ENCODE measurements at regions not wholly inside any gene's neighbourhood (a gene's known extent, or its start where the extent isn't known, plus 50 kb on each side); places are given as distances from the start of the nearest gene placed in this dataset.
A peak's percentile ranks its signal among the peaks of the same experiment; 100 is the strongest.
"Not testable (repeated sequence)": the region's sequence is repeated elsewhere in the genome, so short reads cannot be mapped to it uniquely, and the experiment has no call there.

DNA sequence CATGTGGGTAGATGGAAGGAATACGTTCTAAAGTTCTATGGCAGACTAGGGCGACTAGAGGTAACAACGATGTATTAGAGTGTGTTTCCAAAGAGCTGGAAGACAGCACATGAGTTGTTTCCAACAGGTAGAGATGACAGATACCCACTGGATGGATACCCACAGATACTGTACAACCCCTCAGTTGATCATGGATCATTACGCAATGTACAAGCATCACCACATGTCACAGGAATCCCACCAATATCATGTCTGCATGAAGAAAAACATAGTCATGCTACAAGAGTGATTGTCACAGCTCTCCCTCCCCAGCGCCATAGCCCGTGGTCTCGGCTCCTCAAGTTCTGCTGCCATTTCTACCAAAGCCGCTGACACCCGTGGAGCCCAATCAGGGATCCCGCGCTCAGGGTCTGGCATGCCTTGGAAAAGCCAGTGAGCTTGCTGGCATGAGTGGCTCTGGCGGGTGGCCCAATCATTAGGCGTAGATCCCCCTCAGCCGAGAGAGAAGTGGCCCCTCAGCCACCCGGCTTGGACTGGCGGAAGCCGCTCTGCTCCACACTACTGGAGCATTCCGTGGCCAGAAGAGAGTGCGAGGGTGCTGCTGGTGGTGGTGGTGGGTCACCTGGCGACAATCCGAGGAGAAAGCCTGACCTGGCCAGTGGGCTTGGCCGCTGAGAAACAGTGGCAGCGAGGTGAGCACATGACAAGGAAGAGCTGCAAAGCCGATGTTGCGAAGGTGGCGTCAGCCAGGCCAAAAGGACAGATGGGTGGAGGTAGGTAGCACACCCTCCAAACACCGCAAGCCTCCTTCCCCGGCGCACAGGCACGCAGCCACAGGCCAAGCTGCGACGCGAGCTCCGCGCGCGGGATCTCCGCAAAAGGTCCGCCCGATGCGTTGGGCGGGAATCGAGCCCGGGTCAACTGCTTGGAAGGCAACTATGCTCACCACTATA lies 65.7 kb upstream of the FCGR2A start:
- intact Hi-C loops (cut with micrococcal nuclease; ENCODE audit: unreplicated experiment): loop anchor here (10.0 kb wide), 1 partner anchor 45 kb away; no protein-coding TSS in a partner anchor
- Histone ChIP-seq H3K4me2 (ENCODE audit: low read length) (peak overlapping the region; percentile 95), H4K20me1 (ENCODE audit: insufficient read depth, low read length) (no peaks in the 10 kb centered on the region), H3K36me3 (ENCODE audit: insufficient read depth, low read length) (no peaks in the 10 kb centered on the region), H3K79me2 (ENCODE audit: insufficient read depth, low read depth, low read length) (no peaks in the 10 kb centered on the region), H3K9me3 (ENCODE audit: low read length) (no peaks in the 10 kb centered on the region), H3K4me1 (ENCODE audit: insufficient read depth, low read length, poor library complexity, severe bottlenecking) (peaks cover 6% of the 10 kb centered on the region), H3K27ac (ENCODE audit: low read depth, low read length, poor library complexity, severe bottlenecking) (no peak overlapping the region), H3K9me2 (ENCODE audit: insufficient read depth, low read length) (no peaks in the 10 kb centered on the region), H3K4me3 (ENCODE audit: low read depth, low read length, poor library complexity, severe bottlenecking) (peak overlapping the region; percentile 72), H2AFZ (ENCODE audit: low read length) (peak overlapping the region; percentile 80)
- ChIA-PET CTCF (ENCODE audit: unreplicated experiment) (interaction anchor here (0.8 kb wide), 1 partner anchor 20 kb away, joined by 3 read pairs; no protein-coding TSS in a partner anchor), POLR2A (interaction anchor here (0.6 to 0.9 kb wide), 2 partner anchors 8 to 18 kb away, joined by 3 read pairs; no protein-coding TSS in a partner anchor)
- no TSS peak for BruUV-seq (replicated peaks)
- peak; percentile 26 for DNase-seq (ENCODE audit: low spot score)
- TF ChIP-seq CTCF (conservative IDR thresholded peaks at IDR 0.05; ENCODE audit: low read length) (no peak), EZH2phosphoT487 (IDR thresholded peaks at IDR 0.05; ENCODE audit: borderline replicate concordance, low read depth, low read length) (no peak)

DNA sequence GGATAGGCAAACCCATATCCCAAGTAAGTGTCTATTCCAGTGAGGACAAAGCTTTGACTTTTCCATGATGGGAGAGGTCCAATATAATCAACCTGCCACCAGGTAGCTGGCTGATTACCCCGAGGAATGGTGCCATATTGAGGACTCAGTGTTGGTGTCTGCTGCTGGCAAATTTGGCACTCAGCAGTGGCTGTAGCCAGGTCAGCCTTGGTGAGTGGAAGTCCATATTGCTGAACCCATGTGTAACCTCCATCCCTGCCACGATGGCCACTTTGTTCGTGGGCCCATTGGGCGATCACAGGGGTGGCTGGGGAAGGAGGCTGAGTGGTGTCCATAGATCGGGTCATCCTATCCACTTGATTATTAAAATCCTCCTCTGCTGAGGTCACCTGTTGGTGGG lies 65.5 kb upstream of the CFAP126 start:
- H3K36me3 ChIP-seq (ENCODE audit: insufficient read depth, low read length); H3K4me2 ChIP-seq (ENCODE audit: low read length); H3K9me2 ChIP-seq (ENCODE audit: insufficient read depth, low read length); H3K4me3 ChIP-seq (ENCODE audit: low read depth, low read length, poor library complexity, severe bottlenecking); H3K4me1 ChIP-seq (ENCODE audit: insufficient read depth, low read length, poor library complexity, severe bottlenecking); POLR2A ChIA-PET; DNase-seq (ENCODE audit: low spot score); H3K79me2 ChIP-seq (ENCODE audit: insufficient read depth, low read depth, low read length); BruUV-seq (replicated peaks); H3K9me3 ChIP-seq (ENCODE audit: low read length); H4K20me1 ChIP-seq (ENCODE audit: insufficient read depth, low read length); H3K27ac ChIP-seq (ENCODE audit: low read depth, low read length, poor library complexity, severe bottlenecking); CTCF ChIA-PET (ENCODE audit: unreplicated experiment); intact Hi-C loops (cut with micrococcal nuclease; ENCODE audit: unreplicated experiment); H2AFZ ChIP-seq (ENCODE audit: low read length): not testable (repeated sequence)

DNA sequence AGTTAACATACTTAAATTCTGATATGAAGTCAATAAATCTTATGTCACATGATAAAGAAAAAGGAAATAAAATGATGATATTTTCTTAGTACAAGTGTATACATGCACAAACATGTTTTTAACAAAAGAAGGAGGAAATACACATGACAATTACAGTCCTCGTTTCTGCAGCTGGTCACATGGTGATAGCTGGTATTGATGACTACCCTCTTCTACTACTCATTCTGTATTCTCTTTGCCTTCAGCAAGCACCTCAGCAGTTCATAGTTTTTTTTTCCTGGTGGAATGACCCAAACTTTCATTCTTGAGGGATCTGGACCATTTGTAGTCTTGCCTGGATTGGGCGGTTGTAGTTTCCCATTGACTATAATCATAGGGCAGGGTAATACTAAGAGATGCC lies 64.4 kb upstream of the CFAP126 start:
- no peak for TF ChIP-seq EZH2phosphoT487 (IDR thresholded peaks at IDR 0.05; ENCODE audit: borderline replicate concordance, low read depth, low read length)
- no peak for TF ChIP-seq CTCF (conservative IDR thresholded peaks at IDR 0.05; ENCODE audit: low read length)
- POLR2A ChIA-PET: no interaction called here
- no TSS peak for BruUV-seq (replicated peaks)

More for the DNA sequence above, 64.4 kb upstream of the CFAP126 start:
- no peak for DNase-seq (ENCODE audit: low spot score)
- CTCF ChIA-PET (ENCODE audit: unreplicated experiment): no interaction called here
- H3K79me2 ChIP-seq (ENCODE audit: insufficient read depth, low read depth, low read length): no peaks in the 10 kb centered on the region
- H4K20me1 ChIP-seq (ENCODE audit: insufficient read depth, low read length): no peaks in the 10 kb centered on the region
- H3K36me3 ChIP-seq (ENCODE audit: insufficient read depth, low read length): no peaks in the 10 kb centered on the region
- no peak overlapping the region for H3K4me2 ChIP-seq (ENCODE audit: low read length)
- no peak overlapping the region for H3K4me3 ChIP-seq (ENCODE audit: low read depth, low read length, poor library complexity, severe bottlenecking)
- intact Hi-C loops (cut with micrococcal nuclease; ENCODE audit: unreplicated experiment): no loop called here
- H3K9me3 ChIP-seq (ENCODE audit: low read length): no peaks in the 10 kb centered on the region
- H3K4me1 ChIP-seq (ENCODE audit: insufficient read depth, low read length, poor library complexity, severe bottlenecking): no peaks in the 10 kb centered on the region
- H3K27ac ChIP-seq (ENCODE audit: low read depth, low read length, poor library complexity, severe bottlenecking): no peak overlapping the region
- H2AFZ ChIP-seq (ENCODE audit: low read length): no peak overlapping the region
- no peaks in the 10 kb centered on the region for H3K9me2 ChIP-seq (ENCODE audit: insufficient read depth, low read length)
